NB4 (cell line): ENCODE measurements at regions not wholly inside any gene's neighbourhood (a gene's known extent, or its start where the extent isn't known, plus 50 kb on each side); places are given as distances from the start of the nearest gene placed in this dataset.

Source experiments
- DNase-seq: peaks from one replicate; pipeline ENCODE4 v3.0.0; 2010; ENCODE audit warnings: low read depth
- H3K4me3 ChIP-seq: one replicate; pipeline ENCODE4 v1.5.1; 2011; ENCODE audit warnings: mild to moderate bottlenecking, low read depth, low read length, moderate library complexity
- CTCF ChIP-seq: IDR thresholded peaks from one replicate; pipeline ENCODE4 v1.5.1; 2012; ENCODE audit warnings: low read depth, low read length
- MYC ChIP-seq: IDR thresholded peaks from 2 replicates; pipeline ENCODE4 v1.6.1; 2011; ENCODE audit warnings: low read depth, low read length
- POLR2A ChIP-seq: IDR thresholded peaks from 2 replicates; pipeline ENCODE4 v1.6.1; 2011; ENCODE audit warnings: mild to moderate bottlenecking; ENCODE audit not compliant: insufficient read length; ENCODE audit errors: extremely low read depth
- TF ChIP-seq, protein P1 (sequence below): IDR thresholded peaks from 2 replicates; pipeline ENCODE4 v1.6.1; 2011; ENCODE audit warnings: low read depth, low read length

- TF ChIP-seq MYC (no peak), POLR2A (no peak), CTCF (no peak)
- TF ChIP-seq, protein P1, sequence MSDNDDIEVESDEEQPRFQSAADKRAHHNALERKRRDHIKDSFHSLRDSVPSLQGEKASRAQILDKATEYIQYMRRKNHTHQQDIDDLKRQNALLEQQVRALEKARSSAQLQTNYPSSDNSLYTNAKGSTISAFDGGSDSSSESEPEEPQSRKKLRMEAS, result no peak
- no peak overlapping the region for H3K4me3 ChIP-seq
- DNase-seq, result no peak
Observed at GRCh38 chr9:2299156-2299842, 284.2 kb downstream of the SMARCA2 start.

GRCh38 chr9:2299843-2300205 lies 284.7 kb downstream of the SMARCA2 start:
- TF ChIP-seq, protein P1, result no peak
- no peak for TF ChIP-seq CTCF
- no peak for TF ChIP-seq POLR2A
- no peak for TF ChIP-seq MYC
- DNase-seq, result no peak
- no peak overlapping the region for H3K4me3 ChIP-seq

GRCh38 chr9:2300325-2300724 lies 285.2 kb downstream of the SMARCA2 start:
- TF ChIP-seq POLR2A, result no peak
- DNase-seq, result no peak

DNA sequence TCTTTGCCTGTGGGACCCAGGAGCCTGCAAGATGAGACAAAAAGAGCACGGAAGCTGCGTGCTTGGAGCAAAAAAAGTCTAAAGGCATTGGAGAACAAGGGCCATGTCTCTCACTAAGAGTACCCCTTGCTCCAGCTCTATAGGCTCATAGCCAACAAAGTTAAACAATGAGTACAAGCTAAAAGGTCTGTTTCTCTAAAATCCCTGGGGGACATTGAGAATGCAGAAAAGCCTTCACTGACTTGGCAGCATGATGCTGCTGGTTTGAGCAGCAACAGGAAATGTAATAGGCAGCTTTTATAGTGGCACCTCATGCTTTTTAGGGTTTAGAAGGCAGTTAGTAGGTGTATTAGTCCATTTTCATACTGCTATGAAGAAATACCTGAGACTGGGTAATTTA lies 287.5 kb downstream of the SMARCA2 start:
- H3K4me3 ChIP-seq, result no peak overlapping the region
- TF ChIP-seq, protein P1, result no peak
- TF ChIP-seq MYC (no peak), CTCF (no peak), POLR2A (no peak)
- no peak for DNase-seq

More at GRCh38 chr9:2300325-2300724, 285.2 kb downstream of the SMARCA2 start:
- no peak overlapping the region for H3K4me3 ChIP-seq

GRCh38 chr9:2303056-2303455 lies 287.9 kb downstream of the SMARCA2 start:
- TF ChIP-seq POLR2A (no peak), MYC (no peak), CTCF (no peak)
- TF ChIP-seq, protein P1, result no peak
- H3K4me3 ChIP-seq, result no peak overlapping the region
- DNase-seq, result no peak

DNA sequence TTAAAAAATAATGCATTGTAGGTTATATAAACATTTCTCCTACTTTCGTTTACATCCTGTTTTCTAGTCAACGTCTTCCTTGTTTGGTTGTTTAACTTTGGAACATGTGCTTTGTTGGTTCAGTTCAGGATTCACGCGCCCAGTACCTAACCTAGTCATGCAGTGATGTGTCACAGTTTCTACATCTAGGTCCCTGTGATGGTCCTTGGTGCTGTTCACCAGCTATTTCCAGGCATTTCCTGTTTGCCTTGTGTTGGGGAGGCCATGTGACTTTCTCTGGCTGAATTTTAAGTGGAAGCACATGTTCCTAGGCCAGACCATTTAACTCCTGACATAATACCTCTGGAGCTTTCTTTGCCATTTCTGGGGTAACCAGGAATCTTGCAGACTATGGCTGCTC lies 292.3 kb downstream of the SMARCA2 start:
- TF ChIP-seq, protein P1, result peak; percentile 71
- no peak for TF ChIP-seq CTCF
- no peak for TF ChIP-seq MYC
- TF ChIP-seq POLR2A, result no peak
- no peak overlapping the region for H3K4me3 ChIP-seq
- DNase-seq, result no peak
